C4-2B (cell line): ENCODE measurements at regions not wholly inside any gene's neighbourhood (a gene's known extent, or its start where the extent isn't known, plus 50 kb on each side); places are given as distances from the start of the nearest gene placed in this dataset.

Experiments
- ZFX ChIP-seq: fragments of 450-650 bp; IDR thresholded peaks from 2 replicates; pipeline ENCODE4 v1.6.1; 2017
- TF ChIP-seq, protein P1 (sequence below): fragments of 450-650 bp; conservative IDR thresholded peaks from 2 replicates; pipeline ENCODE4 v1.5.1; 2017; ENCODE audit warnings: mild to moderate bottlenecking

DNA sequence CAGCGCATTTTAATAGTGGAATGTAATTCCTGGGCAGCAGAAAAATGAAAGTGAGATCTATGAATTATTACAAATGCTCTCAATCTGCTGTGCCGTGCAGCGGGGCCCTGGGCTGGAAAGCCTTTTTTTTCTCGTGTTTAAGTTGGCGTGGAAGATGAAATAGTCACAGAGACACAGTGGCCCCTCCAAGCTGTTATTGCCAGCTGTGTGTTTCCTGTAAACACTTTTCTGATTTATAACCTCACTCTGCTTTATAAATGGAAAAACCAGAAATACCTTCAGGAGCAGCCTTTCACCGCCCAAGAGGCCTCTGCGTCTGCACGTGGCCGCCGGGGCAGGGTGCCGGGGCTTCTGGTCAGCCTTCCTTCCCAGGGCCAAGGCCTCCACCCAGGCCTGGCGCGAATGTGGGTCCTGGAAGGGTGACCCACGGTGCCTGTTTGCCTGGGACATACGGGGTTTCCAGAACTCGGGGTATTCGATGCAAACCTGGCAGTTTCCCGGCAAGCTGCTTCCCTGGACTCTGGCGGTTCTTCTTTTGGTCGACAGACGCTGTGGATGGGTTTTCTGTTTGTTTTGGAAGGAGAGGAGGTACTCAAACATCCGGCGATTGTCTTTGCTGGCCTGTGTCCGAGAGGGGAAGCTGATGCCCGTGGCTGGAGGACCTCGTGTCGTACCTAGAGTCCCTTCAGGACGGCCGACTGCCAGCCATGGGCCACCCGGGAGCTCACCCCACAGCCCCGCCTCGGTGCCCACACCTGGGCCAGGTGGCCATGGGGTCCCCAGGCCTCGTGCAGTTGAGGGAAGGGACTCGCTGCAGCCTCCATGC lies 256.7 kb downstream of the PARP8 start:
- TF ChIP-seq, protein P1, sequence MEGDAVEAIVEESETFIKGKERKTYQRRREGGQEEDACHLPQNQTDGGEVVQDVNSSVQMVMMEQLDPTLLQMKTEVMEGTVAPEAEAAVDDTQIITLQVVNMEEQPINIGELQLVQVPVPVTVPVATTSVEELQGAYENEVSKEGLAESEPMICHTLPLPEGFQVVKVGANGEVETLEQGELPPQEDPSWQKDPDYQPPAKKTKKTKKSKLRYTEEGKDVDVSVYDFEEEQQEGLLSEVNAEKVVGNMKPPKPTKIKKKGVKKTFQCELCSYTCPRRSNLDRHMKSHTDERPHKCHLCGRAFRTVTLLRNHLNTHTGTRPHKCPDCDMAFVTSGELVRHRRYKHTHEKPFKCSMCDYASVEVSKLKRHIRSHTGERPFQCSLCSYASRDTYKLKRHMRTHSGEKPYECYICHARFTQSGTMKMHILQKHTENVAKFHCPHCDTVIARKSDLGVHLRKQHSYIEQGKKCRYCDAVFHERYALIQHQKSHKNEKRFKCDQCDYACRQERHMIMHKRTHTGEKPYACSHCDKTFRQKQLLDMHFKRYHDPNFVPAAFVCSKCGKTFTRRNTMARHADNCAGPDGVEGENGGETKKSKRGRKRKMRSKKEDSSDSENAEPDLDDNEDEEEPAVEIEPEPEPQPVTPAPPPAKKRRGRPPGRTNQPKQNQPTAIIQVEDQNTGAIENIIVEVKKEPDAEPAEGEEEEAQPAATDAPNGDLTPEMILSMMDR, result peak; percentile 42
- no peak for TF ChIP-seq ZFX
